ENCODE measurements at regions not wholly inside any gene's neighbourhood (a gene's known extent, or its start where the extent isn't known, plus 50 kb on each side); places are given as distances from the start of the nearest gene placed in this dataset.

- no peak for DNase-seq (ENCODE audit: low read depth, low spot score)
These were observed 108.1 kb upstream of the IER5L start for GRCh38 chr9:129285979-129286772.

- DNase-seq (ENCODE audit: low read depth, low spot score): no peak
These were observed 107.3 kb upstream of the IER5L start for GRCh38 chr9:129285382-129285781.

- DNase-seq (ENCODE audit: low read depth, low spot score): no peak
These were observed 106.7 kb upstream of the IER5L start for GRCh38 chr9:129284607-129285291.

- DNase-seq (ENCODE audit: low read depth, low spot score): no peak
These were observed 105.9 kb upstream of the IER5L start for GRCh38 chr9:129283705-129284606.

GRCh38 chr9:129283291-129283691, 105.2 kb upstream of the IER5L start:
- DNase-seq (ENCODE audit: low read depth, low spot score): no peak

GRCh38 chr9:129282731-129283211, 104.7 kb upstream of the IER5L start:
- no peak for DNase-seq (ENCODE audit: low read depth, low spot score)

GRCh38 chr9:129282272-129282671, 104.2 kb upstream of the IER5L start:
- no peak for DNase-seq (ENCODE audit: low read depth, low spot score)

- no peak for DNase-seq (ENCODE audit: low read depth, low spot score)
These were observed 103.6 kb upstream of the IER5L start for GRCh38 chr9:129281506-129282145.

- DNase-seq (ENCODE audit: low read depth, low spot score): no peak
These were observed 102.7 kb upstream of the IER5L start for GRCh38 chr9:129280623-129281271.

GRCh38 chr9:129280236-129280622, 102.2 kb upstream of the IER5L start:
- DNase-seq (ENCODE audit: low read depth, low spot score): no peak

- peak; percentile 55 for DNase-seq (ENCODE audit: low read depth, low spot score)
These were observed 100.6 kb upstream of the IER5L start for GRCh38 chr9:129278391-129279237.

- no peak for DNase-seq (ENCODE audit: low read depth, low spot score)
These were observed 98.6 kb upstream of the IER5L start for GRCh38 chr9:129276486-129277230.

GRCh38 chr9:129275626-129276247, 97.7 kb upstream of the IER5L start:
- no peak for DNase-seq (ENCODE audit: low read depth, low spot score)

- no peak for DNase-seq (ENCODE audit: low read depth, low spot score)
These were observed 96.1 kb upstream of the IER5L start for GRCh38 chr9:129273941-129274684.

GRCh38 chr9:129273136-129273895, 95.3 kb upstream of the IER5L start:
- no peak for DNase-seq (ENCODE audit: low read depth, low spot score)

- DNase-seq (ENCODE audit: low read depth, low spot score): no peak
These were observed 94.4 kb upstream of the IER5L start for GRCh38 chr9:129272348-129273025.

- DNase-seq (ENCODE audit: low read depth, low spot score): peak; percentile 92
These were observed 92.9 kb upstream of the IER5L start for GRCh38 chr9:129270903-129271431.

Data from astrocyte of the hippocampus (primary cell).